ENCODE measurements at regions not wholly inside any gene's neighbourhood (a gene's known extent, or its start where the extent isn't known, plus 50 kb on each side); places are given as distances from the start of the nearest gene placed in this dataset.

GRCh38 chr12:61504396-61505080 lies 755.7 kb upstream of the USP15 start:
- Histone ChIP-seq H2AFZ (ENCODE audit: low read depth, low read length) (no peak overlapping the region), H3K4ac (ENCODE audit: low read depth in 1 of 2, low read length in 2 of 2) (no peak overlapping the region), H3K9ac (ENCODE audit: low read length) (no peak overlapping the region), H3K27me3 (ENCODE audit: control insufficient read depth in 1 of 2, insufficient read depth in 1 of 2, low read length in 2 of 2) (no peaks in the 10 kb centered on the region), H2BK12ac (ENCODE audit: low read length in 2 of 2) (no peak overlapping the region), H3K27ac (ENCODE audit: low read length, poor library complexity, severe bottlenecking) (no peak overlapping the region), H3K4me2 (ENCODE audit: low read length, poor library complexity, severe bottlenecking) (no peak overlapping the region), H3K14ac (ENCODE audit: low read length in 2 of 2) (no peak overlapping the region), H3K18ac (ENCODE audit: low read depth in 1 of 2, low read length in 2 of 2) (no peak overlapping the region), H4K8ac (ENCODE audit: low read length) (no peak overlapping the region), H3K4me3 (ENCODE audit: insufficient read depth in 1 of 2, low read depth in 1 of 2, low read length in 2 of 2) (no peak overlapping the region), H3K9me3 (ENCODE audit: control insufficient read depth, low read length) (no peaks in the 10 kb centered on the region), H3K23ac (ENCODE audit: low read length in 2 of 2) (no peak overlapping the region), H2AK5ac (ENCODE audit: low read length, severe bottlenecking) (no peak overlapping the region), H3K36me3 (ENCODE audit: control insufficient read depth in 1 of 2, insufficient read depth in 2 of 2, low read depth in 1 of 2, low read length in 2 of 2) (no peaks in the 10 kb centered on the region), H2BK5ac (ENCODE audit: low read depth, low read length, poor library complexity, severe bottlenecking) (no peak overlapping the region), H3K79me1 (replicated peaks; ENCODE audit: low read length, poor library complexity, severe bottlenecking) (no peaks in the 10 kb centered on the region), H3K4me1 (ENCODE audit: control insufficient read depth, insufficient read depth, low read depth, low read length) (no peaks in the 10 kb centered on the region), H2BK120ac (ENCODE audit: low read depth, low read length) (no peak overlapping the region), H2BK15ac (ENCODE audit: low read depth, poor library complexity, severe bottlenecking) (no peak overlapping the region), H4K91ac (ENCODE audit: low read length) (no peak overlapping the region)
- 44% methylated on average over 1 of the region's 1 CpG for WGBS
- DNase-seq, result no peak

- Histone ChIP-seq H3K4me1 (ENCODE audit: control insufficient read depth, insufficient read depth, low read depth, low read length) (no peaks in the 10 kb centered on the region), H2AK5ac (ENCODE audit: low read length, severe bottlenecking) (no peak overlapping the region), H2BK120ac (ENCODE audit: low read depth, low read length) (no peak overlapping the region), H3K18ac (ENCODE audit: low read depth in 1 of 2, low read length in 2 of 2) (no peak overlapping the region), H3K4me3 (ENCODE audit: insufficient read depth in 1 of 2, low read depth in 1 of 2, low read length in 2 of 2) (no peak overlapping the region), H4K91ac (ENCODE audit: low read length) (no peak overlapping the region), H3K9ac (ENCODE audit: low read length) (no peak overlapping the region), H3K4me2 (ENCODE audit: low read length, poor library complexity, severe bottlenecking) (no peak overlapping the region), H3K36me3 (ENCODE audit: control insufficient read depth in 1 of 2, insufficient read depth in 2 of 2, low read depth in 1 of 2, low read length in 2 of 2) (no peaks in the 10 kb centered on the region), H3K23ac (ENCODE audit: low read length in 2 of 2) (no peak overlapping the region), H3K4ac (ENCODE audit: low read depth in 1 of 2, low read length in 2 of 2) (no peak overlapping the region), H3K9me3 (ENCODE audit: control insufficient read depth, low read length) (no peaks in the 10 kb centered on the region), H3K27ac (ENCODE audit: low read length, poor library complexity, severe bottlenecking) (no peak overlapping the region), H4K8ac (ENCODE audit: low read length) (no peak overlapping the region), H3K27me3 (ENCODE audit: control insufficient read depth in 1 of 2, insufficient read depth in 1 of 2, low read length in 2 of 2) (no peaks in the 10 kb centered on the region), H2BK12ac (ENCODE audit: low read length in 2 of 2) (no peak overlapping the region), H3K79me1 (replicated peaks; ENCODE audit: low read length, poor library complexity, severe bottlenecking) (no peaks in the 10 kb centered on the region), H3K14ac (ENCODE audit: low read length in 2 of 2) (no peak overlapping the region), H2BK5ac (ENCODE audit: low read depth, low read length, poor library complexity, severe bottlenecking) (no peak overlapping the region), H2AFZ (ENCODE audit: low read depth, low read length) (no peak overlapping the region), H2BK15ac (ENCODE audit: low read depth, poor library complexity, severe bottlenecking) (no peak overlapping the region)
- no peak for DNase-seq
- 70% methylated on average over 1 of the region's 2 CpGs for WGBS
Observed at GRCh38 chr12:61513499-61513898, 746.7 kb upstream of the USP15 start.

GRCh38 chr12:61514016-61514415 lies 746.2 kb upstream of the USP15 start:
- no peak overlapping the region for H3K4me3 ChIP-seq (ENCODE audit: insufficient read depth in 1 of 2, low read depth in 1 of 2, low read length in 2 of 2)
- H3K14ac ChIP-seq (ENCODE audit: low read length in 2 of 2), result no peak overlapping the region
- no peak overlapping the region for H4K91ac ChIP-seq (ENCODE audit: low read length)
- no peak overlapping the region for H3K27ac ChIP-seq (ENCODE audit: low read length, poor library complexity, severe bottlenecking)
- no peak overlapping the region for H4K8ac ChIP-seq (ENCODE audit: low read length)
- H2BK120ac ChIP-seq (ENCODE audit: low read depth, low read length), result no peak overlapping the region
- no peaks in the 10 kb centered on the region for H3K4me1 ChIP-seq (ENCODE audit: control insufficient read depth, insufficient read depth, low read depth, low read length)
- no peak overlapping the region for H2BK12ac ChIP-seq (ENCODE audit: low read length in 2 of 2)
- H2BK5ac ChIP-seq (ENCODE audit: low read depth, low read length, poor library complexity, severe bottlenecking), result no peak overlapping the region
- no peak overlapping the region for H3K4me2 ChIP-seq (ENCODE audit: low read length, poor library complexity, severe bottlenecking)
- no peak overlapping the region for H2BK15ac ChIP-seq (ENCODE audit: low read depth, poor library complexity, severe bottlenecking)
- H3K23ac ChIP-seq (ENCODE audit: low read length in 2 of 2), result no peak overlapping the region
- 92% methylated on average over 6 of the region's 8 CpGs for WGBS
- no peak overlapping the region for H2AFZ ChIP-seq (ENCODE audit: low read depth, low read length)
- H3K9me3 ChIP-seq (ENCODE audit: control insufficient read depth, low read length), result no peaks in the 10 kb centered on the region
- H3K18ac ChIP-seq (ENCODE audit: low read depth in 1 of 2, low read length in 2 of 2), result no peak overlapping the region
- no peaks in the 10 kb centered on the region for H3K79me1 ChIP-seq (replicated peaks; ENCODE audit: low read length, poor library complexity, severe bottlenecking)
- H3K4ac ChIP-seq (ENCODE audit: low read depth in 1 of 2, low read length in 2 of 2), result no peak overlapping the region
- no peak overlapping the region for H3K9ac ChIP-seq (ENCODE audit: low read length)
- no peak overlapping the region for H2AK5ac ChIP-seq (ENCODE audit: low read length, severe bottlenecking)
- DNase-seq, result no peak
- H3K27me3 ChIP-seq (ENCODE audit: control insufficient read depth in 1 of 2, insufficient read depth in 1 of 2, low read length in 2 of 2), result no peaks in the 10 kb centered on the region
- no peaks in the 10 kb centered on the region for H3K36me3 ChIP-seq (ENCODE audit: control insufficient read depth in 1 of 2, insufficient read depth in 2 of 2, low read depth in 1 of 2, low read length in 2 of 2)

- Histone ChIP-seq H2BK5ac (ENCODE audit: low read depth, low read length, poor library complexity, severe bottlenecking) (no peak overlapping the region), H3K23ac (ENCODE audit: low read length in 2 of 2) (no peak overlapping the region), H3K4ac (ENCODE audit: low read depth in 1 of 2, low read length in 2 of 2) (no peak overlapping the region), H3K27ac (ENCODE audit: low read length, poor library complexity, severe bottlenecking) (no peak overlapping the region), H2AFZ (ENCODE audit: low read depth, low read length) (no peak overlapping the region), H3K36me3 (ENCODE audit: control insufficient read depth in 1 of 2, insufficient read depth in 2 of 2, low read depth in 1 of 2, low read length in 2 of 2) (no peaks in the 10 kb centered on the region), H4K91ac (ENCODE audit: low read length) (no peak overlapping the region), H3K14ac (ENCODE audit: low read length in 2 of 2) (no peak overlapping the region), H2AK5ac (ENCODE audit: low read length, severe bottlenecking) (no peak overlapping the region), H2BK15ac (ENCODE audit: low read depth, poor library complexity, severe bottlenecking) (no peak overlapping the region), H2BK120ac (ENCODE audit: low read depth, low read length) (no peak overlapping the region), H3K4me2 (ENCODE audit: low read length, poor library complexity, severe bottlenecking) (no peak overlapping the region), H4K8ac (ENCODE audit: low read length) (no peak overlapping the region), H3K9ac (ENCODE audit: low read length) (no peak overlapping the region), H3K79me1 (replicated peaks; ENCODE audit: low read length, poor library complexity, severe bottlenecking) (no peaks in the 10 kb centered on the region), H3K4me3 (ENCODE audit: insufficient read depth in 1 of 2, low read depth in 1 of 2, low read length in 2 of 2) (no peak overlapping the region), H3K9me3 (ENCODE audit: control insufficient read depth, low read length) (no peaks in the 10 kb centered on the region), H3K4me1 (ENCODE audit: control insufficient read depth, insufficient read depth, low read depth, low read length) (no peaks in the 10 kb centered on the region), H3K18ac (ENCODE audit: low read depth in 1 of 2, low read length in 2 of 2) (no peak overlapping the region), H2BK12ac (ENCODE audit: low read length in 2 of 2) (no peak overlapping the region), H3K27me3 (ENCODE audit: control insufficient read depth in 1 of 2, insufficient read depth in 1 of 2, low read length in 2 of 2) (no peaks in the 10 kb centered on the region)
- WGBS, result 71% methylated on average over 1 of the region's 1 CpG
- no peak for DNase-seq
Observed at GRCh38 chr12:61521258-61521657, 738.9 kb upstream of the USP15 start.

All from mesenchymal stem cell (in vitro differentiated cells and primary cell).